ENCODE measurements at regions not wholly inside any gene's neighbourhood (a gene's known extent, or its start where the extent isn't known, plus 50 kb on each side); places are given as distances from the start of the nearest gene placed in this dataset.
"Not testable (repeated sequence)": the region's sequence is repeated elsewhere in the genome, so short reads cannot be mapped to it uniquely, and the experiment has no call there.

- no peaks in the 10 kb centered on the region for H3K36me3 ChIP-seq (replicated peaks; ENCODE audit: control insufficient read depth, insufficient read depth, low read length)
- H3K27me3 ChIP-seq (ENCODE audit: control insufficient read depth, insufficient read depth, low read length) = no peaks in the 10 kb centered on the region
- no peak for DNase-seq
- no peak overlapping the region for H3K4me3 ChIP-seq (ENCODE audit: insufficient read depth, low read depth, low read length)
Measured at GRCh38 chr2:192535956-192536921, 341.5 kb upstream of the TMEFF2 start.

DNA sequence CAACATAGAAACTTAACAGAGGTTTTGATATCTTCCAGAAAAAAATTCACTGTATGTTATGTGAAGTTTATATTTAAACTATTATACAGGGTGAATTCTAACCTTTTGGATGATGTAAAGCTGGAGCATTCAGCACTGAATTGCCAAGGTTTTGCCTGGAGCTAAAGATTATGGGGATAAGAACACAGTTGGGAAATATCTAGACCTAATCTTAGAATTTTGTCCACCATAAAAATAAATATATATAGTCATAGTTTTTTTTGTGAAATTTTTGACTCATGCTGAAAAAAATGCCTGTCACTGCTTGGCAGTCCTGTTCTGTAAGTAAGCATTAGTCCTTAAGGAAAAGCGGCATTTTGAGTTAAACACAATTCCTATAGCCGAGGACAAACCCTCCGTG, 339.3 kb upstream of the TMEFF2 start:
- H3K36me3 ChIP-seq (replicated peaks; ENCODE audit: control insufficient read depth, insufficient read depth, low read length) = no peaks in the 10 kb centered on the region
- no peak for DNase-seq
- no peak overlapping the region for H3K4me3 ChIP-seq (ENCODE audit: insufficient read depth, low read depth, low read length)
- H3K27me3 ChIP-seq (ENCODE audit: control insufficient read depth, insufficient read depth, low read length) = no peaks in the 10 kb centered on the region

DNA sequence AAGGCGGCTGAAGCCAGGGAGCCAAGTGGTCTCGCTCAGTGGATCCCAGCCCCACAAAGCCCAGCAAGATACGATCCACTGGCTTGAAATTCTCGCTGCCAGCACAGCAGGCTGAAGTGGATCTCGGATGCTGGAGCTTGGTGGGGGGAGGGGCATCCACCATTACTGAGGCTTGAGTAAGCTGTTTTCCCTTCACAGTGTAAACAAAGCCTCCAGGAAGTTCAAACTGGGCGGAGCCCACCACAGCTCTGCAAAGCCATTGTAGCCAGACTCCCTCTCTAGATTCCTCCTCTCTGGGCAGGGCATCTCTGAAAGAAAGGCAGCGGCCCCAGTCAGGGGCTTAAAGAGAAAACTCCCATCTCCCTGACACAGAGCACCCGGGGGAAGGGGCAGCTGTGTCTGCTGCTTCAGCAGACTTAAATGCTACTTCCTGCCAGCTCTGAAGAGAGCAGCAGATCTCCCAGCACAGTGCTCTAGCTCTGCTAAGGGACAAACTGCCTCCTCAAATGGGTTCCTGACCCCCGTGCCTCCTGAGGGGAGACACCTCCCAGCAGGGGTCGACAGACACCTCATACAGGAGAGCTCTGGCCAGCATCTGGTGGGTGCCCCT, 330.0 kb upstream of the TMEFF2 start:
- not testable (repeated sequence) for H3K36me3 ChIP-seq (replicated peaks; ENCODE audit: control insufficient read depth, insufficient read depth, low read length); H3K27me3 ChIP-seq (ENCODE audit: control insufficient read depth, insufficient read depth, low read length); DNase-seq; H3K4me3 ChIP-seq (ENCODE audit: insufficient read depth, low read depth, low read length)

- DNase-seq; H3K27me3 ChIP-seq (ENCODE audit: control insufficient read depth, insufficient read depth, low read length); H3K36me3 ChIP-seq (replicated peaks; ENCODE audit: control insufficient read depth, insufficient read depth, low read length); H3K4me3 ChIP-seq (ENCODE audit: insufficient read depth, low read depth, low read length): not testable (repeated sequence)
Measured at GRCh38 chr2:192524214-192524613, 329.5 kb upstream of the TMEFF2 start.

- H3K27me3 ChIP-seq (ENCODE audit: control insufficient read depth, insufficient read depth, low read length) = no peaks in the 10 kb centered on the region
- no peak overlapping the region for H3K4me3 ChIP-seq (ENCODE audit: insufficient read depth, low read depth, low read length)
- DNase-seq = no peak
- no peaks in the 10 kb centered on the region for H3K36me3 ChIP-seq (replicated peaks; ENCODE audit: control insufficient read depth, insufficient read depth, low read length)
Measured at GRCh38 chr2:192515937-192516336, 321.2 kb upstream of the TMEFF2 start.

DNA sequence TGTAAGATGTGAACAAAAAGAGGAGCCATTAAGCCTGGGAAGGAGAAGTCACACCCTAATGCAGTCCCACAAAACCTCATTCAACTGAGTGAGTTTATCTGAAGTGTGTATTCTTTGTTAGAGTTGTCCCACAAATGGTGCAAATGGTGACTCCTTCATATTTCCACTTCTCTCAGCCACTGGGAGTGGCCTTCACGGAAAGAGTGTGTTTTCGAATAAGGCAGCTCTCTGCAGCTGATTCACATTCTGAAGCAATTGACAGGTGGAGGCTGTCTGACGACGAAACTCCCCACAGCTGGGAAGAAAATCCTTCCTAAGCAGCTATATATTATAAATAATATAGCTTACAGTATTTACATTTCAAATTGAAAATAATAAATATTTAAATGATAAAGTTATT, 318.8 kb upstream of the TMEFF2 start:
- Histone ChIP-seq H3K36me3 (replicated peaks; ENCODE audit: control insufficient read depth, insufficient read depth, low read length) (no peaks in the 10 kb centered on the region), H3K27me3 (ENCODE audit: control insufficient read depth, insufficient read depth, low read length) (no peaks in the 10 kb centered on the region), H3K4me3 (ENCODE audit: insufficient read depth, low read depth, low read length) (no peak overlapping the region)
- DNase-seq = no peak

- H3K4me3 ChIP-seq (ENCODE audit: insufficient read depth, low read depth, low read length); H3K36me3 ChIP-seq (replicated peaks; ENCODE audit: control insufficient read depth, insufficient read depth, low read length); H3K27me3 ChIP-seq (ENCODE audit: control insufficient read depth, insufficient read depth, low read length); DNase-seq: not testable (repeated sequence)
Measured at GRCh38 chr2:192507836-192508450, 313.2 kb upstream of the TMEFF2 start.

- no peaks in the 10 kb centered on the region for H3K36me3 ChIP-seq (replicated peaks; ENCODE audit: control insufficient read depth, insufficient read depth, low read length)
- no peak overlapping the region for H3K4me3 ChIP-seq (ENCODE audit: insufficient read depth, low read depth, low read length)
- H3K27me3 ChIP-seq (ENCODE audit: control insufficient read depth, insufficient read depth, low read length) = no peaks in the 10 kb centered on the region
- no peak for DNase-seq
Measured at GRCh38 chr2:192500550-192501200, 305.9 kb upstream of the TMEFF2 start.

- Histone ChIP-seq H3K27me3 (ENCODE audit: control insufficient read depth, insufficient read depth, low read length) (no peaks in the 10 kb centered on the region), H3K4me3 (ENCODE audit: insufficient read depth, low read depth, low read length) (no peak overlapping the region), H3K36me3 (replicated peaks; ENCODE audit: control insufficient read depth, insufficient read depth, low read length) (no peaks in the 10 kb centered on the region)
- no peak for DNase-seq
Measured at GRCh38 chr2:192499476-192499875, 304.7 kb upstream of the TMEFF2 start.

GRCh38 chr2:192498747-192499146, 304.0 kb upstream of the TMEFF2 start:
- Histone ChIP-seq H3K4me3 (ENCODE audit: insufficient read depth, low read depth, low read length) (no peak overlapping the region), H3K27me3 (ENCODE audit: control insufficient read depth, insufficient read depth, low read length) (no peaks in the 10 kb centered on the region), H3K36me3 (replicated peaks; ENCODE audit: control insufficient read depth, insufficient read depth, low read length) (no peaks in the 10 kb centered on the region)
- DNase-seq = no peak

DNA sequence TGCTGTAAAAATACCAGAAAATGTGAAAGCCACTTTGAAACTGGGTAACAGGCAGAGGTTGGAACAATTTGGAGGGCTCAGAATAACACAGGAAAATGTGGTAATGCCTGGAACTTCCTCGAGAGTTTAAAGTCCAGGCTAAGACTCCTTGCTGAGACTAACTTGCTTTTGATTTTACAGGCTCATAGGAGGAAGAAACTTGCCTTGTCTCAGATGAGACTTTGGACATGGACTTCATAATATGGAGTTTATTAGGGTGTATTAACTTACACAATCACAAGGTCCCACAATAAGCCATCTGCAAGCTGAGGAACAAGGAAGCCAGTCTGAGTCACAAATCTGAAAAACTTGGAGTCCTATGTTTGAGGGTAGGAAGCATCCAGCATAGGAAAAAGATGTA, 293.4 kb upstream of the TMEFF2 start:
- not testable (repeated sequence) for H3K4me3 ChIP-seq (ENCODE audit: insufficient read depth, low read depth, low read length); DNase-seq; H3K36me3 ChIP-seq (replicated peaks; ENCODE audit: control insufficient read depth, insufficient read depth, low read length); H3K27me3 ChIP-seq (ENCODE audit: control insufficient read depth, insufficient read depth, low read length)

DNA sequence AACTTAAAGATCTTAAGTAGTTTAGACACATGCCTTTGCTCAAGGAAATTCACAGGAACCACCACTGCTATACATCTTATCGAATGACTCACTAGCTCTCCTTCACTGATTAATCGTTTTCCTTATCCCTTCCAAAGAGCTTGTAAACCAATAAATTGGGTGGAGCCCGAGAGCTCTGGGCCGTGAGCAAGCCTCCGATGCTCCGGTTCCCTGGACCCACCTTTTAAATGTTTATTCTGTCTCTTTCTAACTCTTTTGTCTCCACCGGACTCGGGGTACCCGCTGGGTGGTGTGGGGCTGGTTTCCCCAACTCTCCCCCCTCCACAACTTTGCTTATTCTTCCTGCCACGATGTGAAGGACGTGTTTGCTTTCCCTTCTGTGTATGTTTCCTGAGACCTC, 292.9 kb upstream of the TMEFF2 start:
- Histone ChIP-seq H3K27me3 (ENCODE audit: control insufficient read depth, insufficient read depth, low read length) (no peaks in the 10 kb centered on the region), H3K36me3 (replicated peaks; ENCODE audit: control insufficient read depth, insufficient read depth, low read length) (no peaks in the 10 kb centered on the region), H3K4me3 (ENCODE audit: insufficient read depth, low read depth, low read length) (no peak overlapping the region)
- DNase-seq = no peak

DNA sequence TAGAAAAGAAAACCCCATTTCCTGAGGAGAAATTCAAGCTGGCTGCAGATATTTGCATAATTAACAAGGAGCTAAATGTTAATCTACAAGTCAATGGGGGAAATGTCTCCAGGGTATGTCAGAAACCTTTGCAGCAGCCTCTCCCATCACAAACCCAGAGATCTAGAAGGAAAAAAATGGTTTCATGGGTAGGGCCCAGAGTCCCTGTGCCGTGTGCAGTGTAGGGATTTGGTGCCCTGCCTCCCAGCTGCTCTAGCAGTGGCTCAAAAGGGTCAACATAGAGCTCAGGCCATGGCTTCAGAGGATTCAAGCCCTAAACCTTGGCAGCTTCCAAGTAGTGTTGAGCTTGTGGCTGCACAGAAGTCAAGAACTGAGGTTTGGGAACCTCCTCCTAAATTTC, 290.2 kb upstream of the TMEFF2 start:
- DNase-seq = no peak
- Histone ChIP-seq H3K4me3 (ENCODE audit: insufficient read depth, low read depth, low read length) (no peak overlapping the region), H3K27me3 (ENCODE audit: control insufficient read depth, insufficient read depth, low read length) (no peaks in the 10 kb centered on the region), H3K36me3 (replicated peaks; ENCODE audit: control insufficient read depth, insufficient read depth, low read length) (no peaks in the 10 kb centered on the region)

- Histone ChIP-seq H3K4me3 (ENCODE audit: insufficient read depth, low read depth, low read length) (no peak overlapping the region), H3K27me3 (ENCODE audit: control insufficient read depth, insufficient read depth, low read length) (no peaks in the 10 kb centered on the region), H3K36me3 (replicated peaks; ENCODE audit: control insufficient read depth, insufficient read depth, low read length) (no peaks in the 10 kb centered on the region)
- no peak for DNase-seq
Measured at GRCh38 chr2:192480984-192481383, 286.3 kb upstream of the TMEFF2 start.
